H1 (cell line): ENCODE measurements at regions not wholly inside any gene's neighbourhood (a gene's known extent, or its start where the extent isn't known, plus 50 kb on each side); places are given as distances from the start of the nearest gene placed in this dataset.

Experiments used
- CTCF ChIA-PET: fragments of 300-600 bp; sonication (Branson Sonifier 250); formaldehyde crosslinking; loops from one replicate; lab custom pipeline; 2021; ENCODE audit not compliant: partially characterized antibody; lab: Charles Lee
- POLR2A ChIA-PET: fragments of 300-600 bp; sonication (Branson Sonifier 250); formaldehyde crosslinking; loops from one replicate; lab custom pipeline; 2021; ENCODE audit warnings: inconsistent platforms; ENCODE audit not compliant: partially characterized antibody; lab: Charles Lee
- DNase-seq, 2 experiments: peaks; one replicate each; pipeline versions ENCODE4 v3.0.0 to v3.0.0-alpha.2; 2010 to 2022; ENCODE audit warnings: low spot score in 2 of 2, low read depth in 1 of 2, mixed read lengths in 1 of 2
- FAIRE-seq: peaks from 2 replicates; lab custom pipeline; 2011; peaks lifted over from hg19 to GRCh38; lab: Jason Lieb, UNC
- H2AFZ ChIP-seq: 2 replicates; pipeline ENCODE4 v1.8.1; 2012; ENCODE audit warnings: low read length, inconsistent platforms
- H2AK5ac ChIP-seq: 2 replicates; pipeline ENCODE4 v1.6.1; 2013; ENCODE audit warnings: low read depth, low read length
- H2BK120ac ChIP-seq: replicated peaks from 2 replicates; pipeline ENCODE3; 2013; ENCODE audit warnings: low read depth, low read length, inconsistent platforms
- H2BK12ac ChIP-seq: 2 replicates; pipeline ENCODE4 v1.6.1; 2013; ENCODE audit warnings: low read depth, low read length
- H2BK15ac ChIP-seq: 2 replicates; pipeline ENCODE4 v1.6.1; 2013; ENCODE audit warnings: low read length
- H2BK20ac ChIP-seq: 2 replicates; pipeline ENCODE4 v1.6.1; 2013; ENCODE audit warnings: low read length
- H2BK5ac ChIP-seq: 2 replicates; pipeline ENCODE4 v1.6.1; 2013; ENCODE audit warnings: low read depth, low read length
- H3K14ac ChIP-seq: 2 replicates; pipeline ENCODE4 v1.6.1; 2013; ENCODE audit warnings: inconsistent platforms; ENCODE audit not compliant: insufficient read length
- H3K18ac ChIP-seq: 2 replicates; pipeline ENCODE4 v1.6.1; 2013; ENCODE audit warnings: low read length; ENCODE audit errors: extremely low read depth
- H3K23ac ChIP-seq: 2 replicates; pipeline ENCODE4 v1.6.1; 2013; ENCODE audit warnings: inconsistent platforms; ENCODE audit not compliant: insufficient read length
- H3K23me2 ChIP-seq: 2 replicates; pipeline ENCODE4 v1.6.1; 2013; ENCODE audit warnings: low read depth, low read length
- H3K27ac ChIP-seq: 2 replicates; pipeline ENCODE4 v1.6.1; 2011; ENCODE audit warnings: low read depth, low read length, inconsistent platforms
- H3K27me3 ChIP-seq, 4 experiments: replicated peaks in 1 of 4; 1 replicate in 1 of 4; 2 replicates in 3 of 4; pipeline versions ENCODE4 v1.6.1 to v1.8.1; 2011 to 2013; ENCODE audit warnings: low read length in 3 of 4, mild to moderate bottlenecking in 3 of 4, inconsistent platforms in 2 of 4, mixed read lengths in 2 of 4, moderate library complexity in 1 of 4; ENCODE audit not compliant: control insufficient read depth in 3 of 4, insufficient read depth in 3 of 4; ENCODE audit errors: extremely low read depth in 1 of 4
- H3K36me3 ChIP-seq, 4 experiments: 2 replicates each; pipeline versions ENCODE4 v1.6.1 to v1.8.1; 2011 to 2013; ENCODE audit warnings: mild to moderate bottlenecking in 4 of 4, low read length in 3 of 4, moderate library complexity in 2 of 4, control low read depth in 1 of 4, inconsistent platforms in 1 of 4; ENCODE audit not compliant: insufficient read depth in 4 of 4, control insufficient read depth in 2 of 4
- H3K4ac ChIP-seq: replicated peaks from 2 replicates; pipeline ENCODE3; 2013; ENCODE audit warnings: low read length, low read depth, mixed read lengths, inconsistent platforms; ENCODE audit not compliant: insufficient read length
- H3K4me1 ChIP-seq, 4 experiments: replicated peaks in 1 of 4; 1 replicate in 1 of 4; 2 replicates in 3 of 4; pipeline versions ENCODE4 v1.6.1 to v1.8.1; 2011 to 2013; ENCODE audit warnings: low read length in 3 of 4, inconsistent platforms in 2 of 4, mixed read lengths in 1 of 4; ENCODE audit not compliant: insufficient read depth in 4 of 4, control insufficient read depth in 3 of 4
- H3K4me2 ChIP-seq, 2 experiments: 2 replicates each; pipeline versions ENCODE4 v1.6.1 to v1.8.1; 2011 to 2013; ENCODE audit warnings: low read depth in 2 of 2, low read length in 2 of 2, control low read depth in 1 of 2, inconsistent platforms in 1 of 2, mild to moderate bottlenecking in 1 of 2; ENCODE audit not compliant: insufficient read depth in 1 of 2
- H3K4me3 ChIP-seq, 4 experiments: fragments of 200-600, 300-600 bp in 1 of 4; sonication (generic), shearing (Covaris generic), sonication (Bioruptor Twin) in 1 of 4; 2 replicates each; pipeline versions ENCODE4 v1.5.1 to v1.8.1; 2011 to 2016; ENCODE audit warnings: low read length in 4 of 4, low read depth in 3 of 4, control low read depth in 2 of 4, inconsistent platforms in 2 of 4, mild to moderate bottlenecking in 2 of 4, mixed read lengths in 1 of 4, moderate library complexity in 1 of 4; ENCODE audit not compliant: insufficient read depth in 2 of 4; ENCODE audit errors: extremely low read depth in 1 of 4
- H3K56ac ChIP-seq: replicated peaks from 2 replicates; pipeline ENCODE3; 2013; ENCODE audit warnings: low read depth, mild to moderate bottlenecking, mixed read lengths, low read length, inconsistent platforms; ENCODE audit not compliant: insufficient read length
- H3K79me1 ChIP-seq: 2 replicates; pipeline ENCODE4 v1.6.1; 2013; ENCODE audit warnings: low read depth, low read length, control low read depth
- H3K79me2 ChIP-seq, 2 experiments: 2 replicates each; pipeline versions ENCODE4 v1.6.1 to v1.8.1; 2012 to 2013; ENCODE audit warnings: low read length in 2 of 2, mild to moderate bottlenecking in 2 of 2, inconsistent platforms in 1 of 2; ENCODE audit not compliant: insufficient read depth in 2 of 2, control insufficient read depth in 1 of 2
- H3K9ac ChIP-seq, 4 experiments: replicated peaks in 1 of 4; 1 replicate in 1 of 4; 2 replicates in 3 of 4; pipeline versions ENCODE4 v1.6.1 to v1.8.1; 2011 to 2013; ENCODE audit warnings: low read depth in 3 of 4, low read length in 3 of 4, control low read depth in 2 of 4, mild to moderate bottlenecking in 2 of 4, moderate library complexity in 2 of 4, inconsistent platforms in 1 of 4; ENCODE audit errors: extremely low read depth in 1 of 4
- H3K9me3 ChIP-seq, 2 experiments: 2 replicates each; pipeline versions ENCODE4 v1.6.1 to v1.8.1; 2012 to 2013; ENCODE audit warnings: mild to moderate bottlenecking in 2 of 2, moderate library complexity in 2 of 2, control low read depth in 1 of 2, inconsistent platforms in 1 of 2, low read depth in 1 of 2, low read length in 1 of 2, mixed read lengths in 1 of 2; ENCODE audit not compliant: insufficient read depth in 2 of 2
- H4K20me1 ChIP-seq, 2 experiments: replicated peaks in 1 of 2; 2 replicates each; pipeline versions ENCODE3 to v1.8.1; 2011 to 2013; ENCODE audit warnings: inconsistent platforms in 2 of 2, low read length in 2 of 2, mild to moderate bottlenecking in 1 of 2; ENCODE audit not compliant: insufficient read depth in 2 of 2, control insufficient read depth in 1 of 2
- H4K5ac ChIP-seq: 2 replicates; pipeline ENCODE4 v1.6.1; 2013; ENCODE audit warnings: low read length, low read depth, mixed read lengths, inconsistent platforms; ENCODE audit not compliant: insufficient read length
- H4K8ac ChIP-seq: 2 replicates; pipeline ENCODE4 v1.8.0; 2013; ENCODE audit warnings: mild to moderate bottlenecking, moderate library complexity, low read length, inconsistent platforms; ENCODE audit not compliant: insufficient read depth; ENCODE audit errors: extremely low read depth
- H4K91ac ChIP-seq: replicated peaks from 2 replicates; pipeline ENCODE3; 2013; ENCODE audit warnings: low read length, mixed read lengths, inconsistent platforms; ENCODE audit not compliant: insufficient read length
- BCL11A ChIP-seq, 2 experiments: IDR thresholded peaks; one replicate each; pipeline ENCODE4 v1.6.1; 2011; ENCODE audit warnings: low read depth in 2 of 2, low read length in 2 of 2, mild to moderate bottlenecking in 2 of 2
- CTCF ChIP-seq, 3 experiments: IDR thresholded peaks; 1 replicate in 2 of 3; 2 replicates in 1 of 3; pipeline versions ENCODE4 v1.5.1 to v1.6.1; 2011; ENCODE audit warnings: low read length in 3 of 3, mild to moderate bottlenecking in 3 of 3, inconsistent platforms in 2 of 3, low read depth in 1 of 3, moderate library complexity in 1 of 3; ENCODE audit not compliant: insufficient read depth in 1 of 3; ENCODE audit errors: control extremely low read depth in 1 of 3
- POLR2A ChIP-seq, 2 experiments: IDR thresholded peaks; 1 replicate in 1 of 2; 2 replicates in 1 of 2; pipeline ENCODE4 v1.6.1; 2011; ENCODE audit warnings: low read depth in 2 of 2, low read length in 2 of 2, mild to moderate bottlenecking in 2 of 2; ENCODE audit errors: control extremely low read depth in 1 of 2
- RAD21 ChIP-seq, 2 experiments: IDR thresholded peaks in 1 of 2; conservative IDR thresholded peaks in 1 of 2; 2 replicates each; pipeline ENCODE4 v1.6.1; 2011; ENCODE audit warnings: low read depth in 2 of 2, low read length in 2 of 2, improper control_type of control experiment in 1 of 2, inconsistent platforms in 1 of 2, mild to moderate bottlenecking in 1 of 2, moderate library complexity in 1 of 2
- WGBS, 2 experiments: shearing (Covaris generic) in 1 of 2; methylation state at CpG; one replicate each; pipeline versions ENCODE4 v1.1.6 to v1.1.7; 2013 to 2015; ENCODE audit warnings: low lambda C conversion rate in 2 of 2, mixed read lengths in 2 of 2, inconsistent platforms in 1 of 2, low coverage in 1 of 2, missing lambda C conversion rate in 1 of 2; ENCODE audit not compliant: insufficient replicate concordance in 2 of 2, insufficient coverage in 1 of 2, insufficient read length in 1 of 2; ENCODE audit errors: extremely low coverage in 1 of 2, missing lambda C conversion rate in 1 of 2; 5-methylcytosine and 5-hydroxymethylcytosine counted together

GRCh38 chr2:76080154-76080553, 369.4 kb upstream of the GCFC2 start:
- Histone ChIP-seq H3K4ac (no peak overlapping the region), H3K23ac (no peak overlapping the region), H2BK12ac (no peak overlapping the region), H2BK20ac (no peak overlapping the region), H3K14ac (no peak overlapping the region), H2BK120ac (no peak overlapping the region), H3K9ac (no peak overlapping the region), H4K20me1 (no peaks in the 10 kb centered on the region), H3K27ac (no peak overlapping the region), H2BK5ac (no peak overlapping the region), H3K9me3 (no peaks in the 10 kb centered on the region), H2BK15ac (no peak overlapping the region), H4K5ac (no peak overlapping the region), H3K4me1 (no peaks in the 10 kb centered on the region; a peak in 1 of 7 replicates), H2AFZ (no peak overlapping the region), H4K8ac (no peak overlapping the region), H3K79me1 (no peaks in the 10 kb centered on the region), H3K18ac (no peak overlapping the region), H4K91ac (no peak overlapping the region), H3K36me3 (no peaks in the 10 kb centered on the region), H3K4me2 (no peak overlapping the region), H3K56ac (no peak overlapping the region), H3K79me2 (no peaks in the 10 kb centered on the region), H3K23me2 (no peaks in the 10 kb centered on the region), H3K4me3 (no peak overlapping the region), H2AK5ac (no peak overlapping the region), H3K27me3 (no peaks in the 10 kb centered on the region)
- FAIRE-seq (peak; percentile 50), DNase-seq (no peak)
- WGBS, 2 experiments, result 25% methylated on average over 2 of the region's 2 CpGs; no CpG with 5 or more reads in 1 of the 2 experiments
- no peak for TF ChIP-seq BCL11A (IDR thresholded peaks at IDR 0.05; ENCODE audit: low read depth in 2 of 2, low read length in 2 of 2)
- peak; percentile 48 to 61 for TF ChIP-seq RAD21 (IDR thresholded peaks at IDR 0.05 in 1 of 2, conservative IDR thresholded peaks at IDR 0.05 in 1 of 2; ENCODE audit: low read depth in 2 of 2, low read length in 2 of 2)
- TF ChIP-seq POLR2A (IDR thresholded peaks at IDR 0.05; ENCODE audit: control extremely low read depth in 1 of 2, low read depth in 2 of 2, low read length in 2 of 2), result no peak
- peak; percentile 22 to 57 (median 28); a peak in 3 of 4 replicates for TF ChIP-seq CTCF (IDR thresholded peaks at IDR 0.05; ENCODE audit: control extremely low read depth in 1 of 3, insufficient read depth in 1 of 3, low read depth in 1 of 3, low read length in 3 of 3)
- ChIA-PET CTCF (interaction anchor here (0.6 to 1.2 kb wide), 6 partner anchors 9 to 212 kb away, joined by 3 to 5 read pairs (median 3); no protein-coding TSS in a partner anchor), POLR2A (no interaction called here)
